DND-41 (cell line): ENCODE measurements at regions not wholly inside any gene's neighbourhood (a gene's known extent, or its start where the extent isn't known, plus 50 kb on each side); places are given as distances from the start of the nearest gene placed in this dataset.

Source experiments
- ATAC-seq: fragments of 200-7000 bp; cut with Tn5 transposase; 3 replicates; pipeline ENCODE4 v1.9.1; 2021; ENCODE audit warnings: low read depth; ENCODE audit not compliant: insufficient read depth
- DNase-seq: peaks from one replicate; pipeline ENCODE4 v3.0.0-alpha.2; 2020
- H2AFZ ChIP-seq: 2 replicates; pipeline ENCODE4 v1.6.0; 2012; ENCODE audit warnings: low read depth, low read length
- H3K27ac ChIP-seq: 2 replicates; pipeline ENCODE4 v1.5.1; 2012; ENCODE audit warnings: low read length, inconsistent platforms
- H3K27me3 ChIP-seq: fragments of 200-600 bp; sonication (generic); 2 replicates; pipeline ENCODE4 v1.6.0; 2012; ENCODE audit warnings: low read length, mild to moderate bottlenecking, inconsistent platforms; ENCODE audit not compliant: insufficient read depth, poor library complexity
- H3K36me3 ChIP-seq: 2 replicates; pipeline ENCODE4 v1.5.1; 2012; ENCODE audit warnings: low read length, inconsistent platforms; ENCODE audit not compliant: insufficient read depth
- H3K4me1 ChIP-seq: 2 replicates; pipeline ENCODE4 v1.5.1; 2012; ENCODE audit warnings: mild to moderate bottlenecking, low read length; ENCODE audit not compliant: insufficient read depth
- H3K4me2 ChIP-seq: 2 replicates; pipeline ENCODE4 v1.6.0; 2012; ENCODE audit warnings: mild to moderate bottlenecking, moderate library complexity, low read length, inconsistent platforms; ENCODE audit not compliant: insufficient read depth
- H3K4me3 ChIP-seq, 2 experiments: fragments of 200-600 bp in 1 of 2; shearing (Covaris generic) in 1 of 2; 2 replicates each; pipeline ENCODE4 v1.5.1; 2012 to 2016; ENCODE audit warnings: inconsistent platforms in 2 of 2, low read length in 2 of 2, mild to moderate bottlenecking in 2 of 2, low read depth in 1 of 2, moderate library complexity in 1 of 2
- H3K79me2 ChIP-seq: 2 replicates; pipeline ENCODE4 v1.6.0; 2012; ENCODE audit warnings: low read length, inconsistent platforms; ENCODE audit not compliant: insufficient read depth
- H3K9ac ChIP-seq: 2 replicates; pipeline ENCODE4 v1.6.0; 2012; ENCODE audit warnings: low read depth, mild to moderate bottlenecking, inconsistent platforms, low read length, moderate library complexity
- H3K9me3 ChIP-seq: 2 replicates; pipeline ENCODE4 v1.5.1; 2012; ENCODE audit warnings: low read length, moderate library complexity, mild to moderate bottlenecking, inconsistent platforms; ENCODE audit not compliant: insufficient read depth, severe bottlenecking
- H4K20me1 ChIP-seq: 2 replicates; pipeline ENCODE4 v1.6.0; 2012; ENCODE audit warnings: low read length; ENCODE audit not compliant: insufficient read depth
- EZH2 ChIP-seq: IDR thresholded peaks from 3 replicates; pipeline ENCODE4 v1.6.1; 2012; ENCODE audit warnings: borderline replicate concordance, low read depth, mild to moderate bottlenecking, moderate library complexity, low read length, inconsistent platforms; ENCODE audit not compliant: severe bottlenecking
- TF ChIP-seq, protein P1 (sequence below): IDR thresholded peaks from 2 replicates; pipeline ENCODE4 v1.5.1; 2012; ENCODE audit warnings: borderline replicate concordance, low read length, moderate library complexity, mild to moderate bottlenecking; ENCODE audit not compliant: poor library complexity, severe bottlenecking; ENCODE audit errors: extremely low read depth

DNA sequence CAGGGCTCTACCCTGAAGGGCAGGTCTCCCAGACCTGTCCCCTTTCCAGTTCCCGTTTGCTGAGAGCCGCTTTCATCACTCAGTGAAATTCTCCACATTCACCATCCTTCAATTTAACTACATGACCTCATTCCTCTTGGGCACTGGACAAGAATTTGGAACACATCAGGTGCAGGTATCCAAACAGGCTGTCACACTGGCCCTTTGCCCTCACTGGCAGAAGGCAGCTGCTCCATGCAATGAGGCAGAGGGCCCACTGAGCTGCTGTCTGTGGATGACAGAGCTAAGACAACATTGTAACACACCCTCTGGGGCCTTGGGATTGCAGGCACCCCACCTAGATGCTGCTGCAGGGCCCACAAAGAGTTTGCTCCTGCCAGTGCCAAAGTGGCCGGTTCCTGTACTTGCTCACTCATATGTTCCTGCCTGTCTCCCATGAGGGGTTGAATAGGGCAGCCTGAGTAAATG is 55.1 kb downstream of the ACTL7B start:
- no peak for ATAC-seq
- no peaks in the 10 kb centered on the region for H3K79me2 ChIP-seq
- H3K36me3 ChIP-seq, result no peaks in the 10 kb centered on the region
- no peaks in the 10 kb centered on the region for H3K9me3 ChIP-seq
- no peak overlapping the region for H2AFZ ChIP-seq
- no peaks in the 10 kb centered on the region for H3K27me3 ChIP-seq
- H3K9ac ChIP-seq, result no peak overlapping the region
- H4K20me1 ChIP-seq, result no peaks in the 10 kb centered on the region
- no peaks in the 10 kb centered on the region for H3K4me1 ChIP-seq
- H3K4me2 ChIP-seq, result no peak overlapping the region
- no peak overlapping the region for H3K27ac ChIP-seq
- no peak overlapping the region for H3K4me3 ChIP-seq
- DNase-seq, result no peak
- TF ChIP-seq, protein P1, sequence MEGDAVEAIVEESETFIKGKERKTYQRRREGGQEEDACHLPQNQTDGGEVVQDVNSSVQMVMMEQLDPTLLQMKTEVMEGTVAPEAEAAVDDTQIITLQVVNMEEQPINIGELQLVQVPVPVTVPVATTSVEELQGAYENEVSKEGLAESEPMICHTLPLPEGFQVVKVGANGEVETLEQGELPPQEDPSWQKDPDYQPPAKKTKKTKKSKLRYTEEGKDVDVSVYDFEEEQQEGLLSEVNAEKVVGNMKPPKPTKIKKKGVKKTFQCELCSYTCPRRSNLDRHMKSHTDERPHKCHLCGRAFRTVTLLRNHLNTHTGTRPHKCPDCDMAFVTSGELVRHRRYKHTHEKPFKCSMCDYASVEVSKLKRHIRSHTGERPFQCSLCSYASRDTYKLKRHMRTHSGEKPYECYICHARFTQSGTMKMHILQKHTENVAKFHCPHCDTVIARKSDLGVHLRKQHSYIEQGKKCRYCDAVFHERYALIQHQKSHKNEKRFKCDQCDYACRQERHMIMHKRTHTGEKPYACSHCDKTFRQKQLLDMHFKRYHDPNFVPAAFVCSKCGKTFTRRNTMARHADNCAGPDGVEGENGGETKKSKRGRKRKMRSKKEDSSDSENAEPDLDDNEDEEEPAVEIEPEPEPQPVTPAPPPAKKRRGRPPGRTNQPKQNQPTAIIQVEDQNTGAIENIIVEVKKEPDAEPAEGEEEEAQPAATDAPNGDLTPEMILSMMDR, result no peak
- no peak for TF ChIP-seq EZH2

DNA sequence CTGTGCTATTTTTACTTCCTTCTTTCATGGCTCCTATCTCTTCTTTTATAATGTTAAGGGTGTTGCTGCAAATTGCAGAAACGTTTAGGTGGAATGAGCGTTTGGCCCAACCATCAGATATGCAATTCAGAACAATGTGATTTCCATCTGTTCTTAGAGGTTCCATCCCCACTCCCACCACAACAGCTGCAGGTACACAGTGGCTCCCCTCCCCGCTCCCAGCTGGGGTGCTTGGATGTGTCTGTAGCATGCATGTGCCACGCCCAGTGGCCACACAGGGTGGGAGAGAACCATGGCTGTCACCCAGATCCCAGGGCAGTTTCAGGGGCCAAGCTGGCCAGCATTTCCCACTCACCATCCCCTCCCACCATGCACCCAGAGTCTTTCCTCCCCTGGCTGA is 62.2 kb downstream of the ACTL7B start:
- TF ChIP-seq, protein P1, result no peak
- TF ChIP-seq EZH2, result no peak
- Histone ChIP-seq H3K27me3 (no peaks in the 10 kb centered on the region), H3K9ac (no peak overlapping the region), H3K4me1 (no peaks in the 10 kb centered on the region), H3K79me2 (no peaks in the 10 kb centered on the region), H4K20me1 (no peaks in the 10 kb centered on the region), H2AFZ (no peak overlapping the region), H3K4me2 (no peak overlapping the region), H3K27ac (no peak overlapping the region), H3K9me3 (no peaks in the 10 kb centered on the region), H3K4me3 (no peak overlapping the region), H3K36me3 (no peaks in the 10 kb centered on the region)
- ATAC-seq (no peak), DNase-seq (no peak)

DNA sequence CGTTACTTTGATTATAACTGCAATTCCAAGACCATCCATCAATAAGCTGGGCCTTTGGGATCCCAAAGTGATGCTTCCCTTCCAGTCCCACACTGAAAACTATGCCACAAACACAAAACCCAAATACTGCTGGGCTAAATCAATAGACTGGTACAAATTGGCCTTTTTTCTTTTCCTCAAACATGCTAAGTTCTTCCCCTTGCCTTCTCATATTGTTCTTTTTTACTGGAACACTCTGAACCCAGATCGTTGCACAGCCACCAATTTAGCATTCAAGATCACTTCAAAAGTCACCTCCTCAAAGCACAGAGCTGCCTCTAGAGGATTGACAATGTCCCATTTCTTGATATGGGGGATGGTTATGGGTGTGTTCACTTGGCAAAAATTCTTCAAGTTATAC is 66.0 kb downstream of the ACTL7B start:
- H3K27ac ChIP-seq, result no peak overlapping the region

More for the DNA sequence above, 66.0 kb downstream of the ACTL7B start:
- H3K9ac ChIP-seq, result no peak overlapping the region
- DNase-seq (no peak), ATAC-seq (no peak)
- H3K4me1 ChIP-seq, result no peaks in the 10 kb centered on the region
- H3K4me3 ChIP-seq, result no peak overlapping the region
- H3K27me3 ChIP-seq, result no peaks in the 10 kb centered on the region
- H3K4me2 ChIP-seq, result no peak overlapping the region
- H4K20me1 ChIP-seq, result no peaks in the 10 kb centered on the region
- H3K9me3 ChIP-seq, result no peaks in the 10 kb centered on the region
- H3K79me2 ChIP-seq, result no peaks in the 10 kb centered on the region
- TF ChIP-seq, protein P1, result no peak
- no peak for TF ChIP-seq EZH2
- H3K36me3 ChIP-seq, result no peaks in the 10 kb centered on the region
- H2AFZ ChIP-seq, result no peak overlapping the region
